Kidney tubule cell (primary cell): ENCODE measurements at regions not wholly inside any gene's neighbourhood (a gene's known extent, or its start where the extent isn't known, plus 50 kb on each side); places are given as distances from the start of the nearest gene placed in this dataset.

Source experiments
- DNase-seq: peaks from one replicate; pipeline ENCODE4 v3.0.0-alpha.2; 2018; ENCODE audit warnings: low spot score

DNA sequence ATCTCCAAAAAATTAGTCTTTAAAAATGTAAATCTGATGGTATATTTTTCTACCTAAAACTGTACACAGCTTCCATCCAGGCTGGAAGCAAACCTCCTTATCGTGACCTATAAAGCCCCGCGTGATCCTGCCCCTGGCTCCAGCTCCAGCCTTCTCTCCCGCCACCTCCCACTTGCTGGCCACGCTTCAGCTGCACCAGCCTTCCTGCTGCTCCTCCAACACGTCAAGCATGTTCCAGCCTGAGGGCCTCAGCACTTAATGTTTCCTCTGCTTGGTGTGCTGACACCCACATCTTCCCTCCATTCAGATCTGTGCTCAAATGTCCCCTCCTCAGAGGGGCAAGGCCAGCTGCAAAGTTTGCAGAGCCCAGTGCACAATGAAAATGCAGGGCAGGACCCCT is 123.5 kb upstream of the MAGI3 start:
- DNase-seq, result no peak

GRCh38 chr1:113269168-113269963 is 120.9 kb upstream of the MAGI3 start:
- no peak for DNase-seq

- no peak for DNase-seq
Measured at GRCh38 chr1:113271039-113271438, 119.3 kb upstream of the MAGI3 start.

DNA sequence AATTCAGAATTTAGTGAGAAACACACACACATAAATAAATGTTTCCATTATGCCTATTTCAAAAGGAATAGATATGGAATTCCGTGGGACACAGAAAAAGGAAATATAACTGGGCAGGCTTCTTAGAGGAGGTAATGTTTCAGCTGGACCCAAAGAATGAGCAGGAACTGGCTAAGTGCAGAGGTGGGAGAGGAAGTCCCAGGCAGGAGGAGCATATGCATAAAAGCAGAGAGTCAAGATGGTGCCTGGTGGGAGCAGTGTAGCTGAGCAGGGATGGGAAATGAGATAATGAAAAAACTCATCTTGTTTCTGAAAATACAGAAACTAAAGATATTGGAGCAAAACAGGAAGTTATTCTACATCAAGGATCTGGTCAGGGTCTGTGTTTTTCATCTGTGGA is 115.2 kb upstream of the MAGI3 start:
- DNase-seq, result no peak

DNA sequence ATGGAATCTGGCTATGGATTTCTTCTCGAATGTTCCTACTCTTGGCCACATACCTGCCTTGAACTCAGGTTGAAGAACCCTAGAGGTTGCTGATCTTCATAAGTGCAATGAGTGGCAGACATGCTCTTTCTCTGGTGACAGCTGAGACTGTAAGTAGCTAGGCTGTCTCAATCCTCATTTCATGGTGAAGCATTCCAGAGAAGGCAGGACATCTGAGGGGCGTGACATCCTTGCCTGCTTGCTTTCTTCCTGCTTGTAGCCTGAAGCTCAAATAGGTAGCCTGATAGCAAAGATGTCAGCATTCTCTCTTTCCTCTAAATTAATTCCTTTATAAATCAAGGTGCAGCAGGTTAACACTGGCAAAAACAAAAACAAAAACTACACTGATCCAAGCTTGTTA is 114.6 kb upstream of the MAGI3 start:
- no peak for DNase-seq

DNA sequence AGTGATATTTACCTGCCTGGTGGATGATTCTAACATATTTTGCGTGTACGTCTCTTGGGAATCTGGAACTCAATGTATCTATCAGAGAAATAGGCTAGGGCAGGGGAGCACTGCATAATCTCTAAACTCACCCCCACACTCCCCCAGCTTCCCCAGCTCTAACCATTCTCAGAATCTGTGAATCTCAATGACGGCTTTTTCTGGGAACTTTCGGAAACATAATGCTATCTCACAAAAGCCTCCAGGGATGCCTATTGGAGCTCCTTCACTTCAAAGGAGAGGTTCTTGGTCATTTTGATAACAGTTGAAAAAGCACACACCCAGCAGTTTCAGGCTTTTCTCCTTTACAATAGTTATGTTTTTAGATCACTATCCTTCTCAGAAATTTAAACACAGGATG is 113.8 kb upstream of the MAGI3 start:
- DNase-seq, result no peak

- no peak for DNase-seq
Measured at GRCh38 chr1:113278371-113278770, 111.9 kb upstream of the MAGI3 start.

DNA sequence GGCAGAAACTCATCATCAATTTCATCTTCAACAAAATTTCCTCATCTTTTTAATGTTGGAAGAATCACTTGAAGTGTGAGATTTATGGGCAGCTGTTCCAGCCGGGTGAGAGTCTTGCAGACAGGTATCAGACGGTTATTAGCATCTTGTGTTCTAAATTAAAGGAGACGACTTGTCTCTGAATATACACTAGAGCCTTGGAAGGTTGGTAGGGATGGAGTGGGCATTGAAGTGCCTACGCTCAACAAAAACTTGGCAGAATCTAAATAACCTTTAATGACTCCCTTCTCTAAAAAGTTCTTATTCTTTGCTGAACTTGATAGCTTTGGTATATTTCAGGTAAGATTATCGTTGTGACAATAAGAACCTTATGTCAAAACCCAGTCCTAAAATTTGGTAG is 111.5 kb upstream of the MAGI3 start:
- DNase-seq, result no peak

DNA sequence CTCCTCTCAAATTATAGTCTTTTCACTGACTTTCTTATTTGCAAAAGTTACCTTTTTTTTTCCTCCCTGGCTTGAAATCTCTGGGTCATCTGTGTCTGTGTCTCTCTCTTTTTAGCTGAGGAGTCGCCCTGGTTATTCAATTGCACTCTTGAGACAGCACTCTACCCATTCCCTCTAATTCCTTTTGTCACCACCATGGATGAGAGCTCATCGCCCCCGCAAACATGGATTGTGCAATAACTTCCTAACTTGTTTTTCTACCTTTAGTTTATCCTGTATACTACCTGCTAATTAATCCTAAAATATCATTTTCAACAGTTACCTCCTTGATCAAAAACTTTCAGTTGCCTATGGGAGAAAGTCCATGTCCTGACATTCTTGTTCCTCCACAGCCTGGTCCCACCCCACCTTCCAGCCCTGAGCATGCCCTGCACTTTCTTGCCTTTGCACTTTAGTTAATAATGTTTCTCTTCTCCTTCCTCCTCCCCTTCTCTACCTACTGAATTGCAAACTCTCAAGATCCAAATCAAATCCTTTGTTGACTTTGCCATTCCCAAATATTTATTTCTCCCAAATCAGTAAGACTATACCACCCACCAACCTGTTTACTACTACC is 110.4 kb upstream of the MAGI3 start:
- no peak for DNase-seq

- DNase-seq, result no peak
Measured at GRCh38 chr1:113280581-113280980, 109.7 kb upstream of the MAGI3 start.

DNA sequence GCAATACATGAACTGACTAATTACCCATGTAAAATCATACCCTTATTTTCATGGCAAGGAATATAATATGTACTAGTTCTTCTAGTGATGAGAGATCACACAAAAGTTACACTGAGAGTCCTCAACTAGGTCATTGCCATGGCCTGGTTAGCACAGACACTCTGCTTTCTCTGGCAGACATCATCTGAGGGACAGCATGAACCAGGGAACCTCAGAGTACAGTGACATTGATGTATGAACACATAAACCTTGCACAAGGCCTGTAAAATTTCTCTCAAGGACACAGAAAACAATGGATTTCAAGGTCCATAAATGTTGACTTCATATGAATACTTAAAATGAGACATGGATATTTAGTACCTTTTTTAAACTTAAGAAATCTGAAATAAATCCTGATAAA is 108.8 kb upstream of the MAGI3 start:
- no peak for DNase-seq

DNA sequence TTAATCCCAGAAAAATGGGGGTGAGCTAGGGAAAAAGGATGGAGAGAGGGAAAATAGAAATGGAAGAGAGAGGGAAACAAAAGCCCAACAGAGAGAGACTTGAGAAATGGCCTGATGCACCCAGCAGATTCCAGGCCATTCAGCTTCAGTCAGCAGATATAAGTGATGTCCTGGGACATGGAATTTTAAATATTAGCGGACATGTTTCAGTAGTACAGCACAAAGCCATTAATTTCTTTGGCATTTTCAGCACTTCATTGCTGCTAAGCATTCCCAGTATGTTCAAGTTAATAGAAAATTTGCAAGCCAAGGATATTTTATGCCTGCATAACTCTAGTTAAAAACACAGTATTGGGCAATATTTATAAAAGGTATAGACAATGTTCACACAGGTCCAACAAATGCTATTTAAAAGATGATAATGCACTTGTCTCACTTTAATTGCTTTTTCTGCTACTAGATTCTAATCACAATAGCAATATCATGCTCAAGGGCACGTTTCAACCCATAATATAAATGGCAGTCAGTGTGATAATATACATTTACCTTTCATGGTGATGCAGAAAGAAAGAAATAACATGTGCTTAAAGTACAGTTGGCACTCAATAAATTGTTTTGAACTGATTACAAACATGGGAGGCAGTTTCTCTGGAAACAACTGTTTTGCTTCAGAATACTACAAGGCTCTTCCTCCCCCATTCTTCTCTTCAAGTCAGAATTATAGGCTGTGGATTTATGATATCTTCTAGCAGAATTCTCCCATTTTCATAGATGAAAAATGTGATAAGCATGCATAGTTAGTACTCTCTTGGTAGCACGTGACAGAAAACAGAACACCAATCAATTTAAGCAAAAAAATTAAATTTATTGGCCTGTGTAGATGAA is 108.1 kb upstream of the MAGI3 start:
- DNase-seq, result no peak

- no peak for DNase-seq
Measured at GRCh38 chr1:113282893-113283285, 107.4 kb upstream of the MAGI3 start.

DNA sequence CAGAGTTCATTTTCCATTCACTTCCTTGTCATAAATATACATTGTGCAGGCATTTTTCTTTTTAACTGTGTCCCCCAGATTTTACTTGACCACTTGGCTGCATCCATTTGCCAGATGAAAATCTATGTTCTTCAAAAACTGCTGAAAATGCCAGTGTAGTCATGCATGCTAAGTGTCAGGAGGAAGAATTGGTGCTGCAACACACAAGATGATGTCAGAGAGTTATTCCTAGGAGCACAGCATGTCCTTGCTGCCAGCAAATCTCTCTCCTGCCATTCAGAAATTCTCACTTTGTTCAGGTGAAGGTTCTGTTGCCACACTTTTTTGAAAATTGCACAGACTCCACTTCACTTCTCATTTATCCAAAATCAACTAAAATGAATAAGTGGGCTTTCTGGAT is 106.4 kb upstream of the MAGI3 start:
- DNase-seq, result peak; percentile 49

DNA sequence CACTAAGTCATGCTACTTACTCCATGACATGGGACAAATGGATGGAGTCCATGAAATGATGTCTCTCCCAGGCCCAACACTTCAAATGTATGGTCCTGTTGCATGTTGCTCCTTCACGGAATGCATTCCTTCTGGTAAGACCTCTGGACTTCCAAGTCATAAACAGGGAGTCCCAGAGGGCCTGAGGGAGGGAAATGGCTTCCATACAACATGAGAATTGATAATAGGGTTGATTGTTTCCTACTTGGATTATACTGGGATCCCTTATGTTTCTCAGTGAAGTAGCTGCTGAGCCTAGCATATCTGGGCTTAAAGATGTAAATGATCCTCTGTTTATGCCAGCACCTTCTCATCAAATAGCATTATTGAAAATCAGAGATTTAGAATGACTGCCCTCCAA is 104.2 kb upstream of the MAGI3 start:
- no peak for DNase-seq

GRCh38 chr1:113291777-113292602 is 98.3 kb upstream of the MAGI3 start:
- no peak for DNase-seq

- DNase-seq, result no peak
Measured at GRCh38 chr1:113292603-113293255, 97.6 kb upstream of the MAGI3 start.

- DNase-seq, result no peak
Measured at GRCh38 chr1:113293256-113293626, 97.1 kb upstream of the MAGI3 start.

- DNase-seq, result no peak
Measured at GRCh38 chr1:113297749-113298148, 92.6 kb upstream of the MAGI3 start.

- DNase-seq, result no peak
Measured at GRCh38 chr1:113298941-113299340, 91.4 kb upstream of the MAGI3 start.

- DNase-seq, result no peak
Measured at GRCh38 chr1:113302636-113303035, 87.7 kb upstream of the MAGI3 start.

- no peak for DNase-seq
Measured at GRCh38 chr1:113303267-113303666, 87.0 kb upstream of the MAGI3 start.
